ENCODE measurements at regions not wholly inside any gene's neighbourhood (a gene's known extent, or its start where the extent isn't known, plus 50 kb on each side); places are given as distances from the start of the nearest gene placed in this dataset.

- Histone ChIP-seq H3K27ac (no peak overlapping the region), H3K9me3 (ENCODE audit: control insufficient read depth, low read length) (no peaks in the 10 kb centered on the region), H3K4me1 (no peaks in the 10 kb centered on the region), H3K27me3 (ENCODE audit: control insufficient read depth, insufficient read depth, low read length) (no peaks in the 10 kb centered on the region), H3K36me3 (ENCODE audit: control insufficient read depth, insufficient read depth, low read length) (no peaks in the 10 kb centered on the region), H3K4me2 (ENCODE audit: low read length) (no peak overlapping the region), H3K9ac (no peak overlapping the region), H3K4me3 (ENCODE audit: low read depth, low read length) (no peak overlapping the region), H3K79me2 (no peaks in the 10 kb centered on the region), H2AFZ (no peak overlapping the region)
- no peak for TF ChIP-seq CTCF (IDR thresholded peaks at IDR 0.05)
These were observed 50.6 kb upstream of the STX18 start for GRCh38 chr4:4592414-4592813.
